Stimulated activated CD8-positive, alpha-beta memory T cell treated with anti-CD3 and anti-CD28 coated beads, Interleukin-7, amount 100 ng/mL, for 24 hours (primary cell): ENCODE measurements at regions not wholly inside any gene's neighbourhood (a gene's known extent, or its start where the extent isn't known, plus 50 kb on each side); places are given as distances from the start of the nearest gene placed in this dataset.

Source experiments
- DNase-seq: peaks from one replicate; pipeline ENCODE4 v3.0.0-alpha.2; 2020; ENCODE audit warnings: low read depth

DNA sequence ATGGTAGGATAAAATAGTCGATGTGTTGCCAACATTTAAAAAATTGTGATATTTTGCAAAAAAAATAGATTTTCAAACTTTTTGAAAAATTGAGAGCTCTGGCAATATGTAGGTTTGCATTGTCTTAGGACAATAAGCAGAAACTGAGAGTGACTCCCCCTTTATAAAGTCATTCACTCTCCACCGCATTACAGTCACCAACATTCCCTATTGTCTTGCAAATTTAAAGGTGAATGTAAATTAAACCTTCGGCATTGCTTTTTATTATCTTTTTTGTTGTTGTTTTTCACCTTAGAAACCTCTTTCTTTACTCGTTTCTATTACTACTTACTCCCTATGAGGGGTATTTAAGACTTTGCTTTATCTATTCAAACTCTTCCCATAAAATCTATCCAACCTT, 944.2 kb downstream of the DTWD2 start:
- no peak for DNase-seq

DNA sequence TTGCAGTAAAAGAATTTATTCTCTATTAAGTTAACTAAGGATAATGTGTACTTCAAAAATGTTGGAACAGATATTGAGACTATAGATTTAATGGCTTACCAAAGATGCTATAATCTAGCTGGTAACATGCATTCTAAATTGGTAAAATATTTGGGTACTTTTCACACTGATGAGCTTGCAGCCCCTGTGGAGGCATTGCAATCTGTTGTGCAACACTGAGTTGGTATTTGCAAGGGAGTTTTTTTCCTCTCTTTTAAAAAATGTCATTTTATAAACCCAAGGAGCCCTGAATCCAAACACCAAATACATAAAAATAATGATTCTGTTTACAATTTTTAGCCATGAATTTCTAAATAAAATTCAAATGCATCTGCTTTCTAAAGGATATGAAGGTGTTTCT, 944.8 kb downstream of the DTWD2 start:
- DNase-seq, result no peak

DNA sequence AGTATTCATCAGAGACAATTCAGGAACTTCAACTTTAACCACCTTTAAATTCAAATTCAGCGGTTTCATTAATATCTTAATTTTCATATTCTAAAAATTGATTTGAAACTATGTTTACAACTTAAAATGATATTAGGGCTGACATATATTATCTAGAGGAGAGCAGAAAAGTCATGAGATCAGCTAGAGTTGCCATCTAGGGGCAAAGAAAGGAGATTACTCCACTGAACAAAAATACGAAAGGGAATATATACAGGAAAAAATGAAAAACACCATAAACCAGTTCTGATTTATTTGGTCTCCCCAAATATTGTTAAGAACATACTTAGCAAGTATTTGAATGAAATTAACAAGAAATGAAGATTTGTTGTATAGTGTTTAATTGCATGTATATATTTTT, 946.3 kb downstream of the DTWD2 start:
- DNase-seq, result no peak

GRCh38 chr5:118040496-118040895, 947.9 kb downstream of the DTWD2 start:
- no peak for DNase-seq

GRCh38 chr5:118033686-118034338, 954.5 kb downstream of the DTWD2 start:
- no peak for DNase-seq

- DNase-seq, result no peak
These were observed 958.5 kb downstream of the DTWD2 start for GRCh38 chr5:118029807-118030206.

- no peak for DNase-seq
These were observed 966.3 kb downstream of the DTWD2 start for GRCh38 chr5:118022062-118022461.

GRCh38 chr5:118017536-118017935, 970.8 kb downstream of the DTWD2 start:
- no peak for DNase-seq

GRCh38 chr5:118016396-118016795, 972.0 kb downstream of the DTWD2 start:
- DNase-seq, result no peak

GRCh38 chr5:118015511-118015910, 972.8 kb downstream of the DTWD2 start:
- DNase-seq, result no peak

- DNase-seq, result no peak
These were observed 978.5 kb downstream of the DTWD2 start for GRCh38 chr5:118009741-118010297.

DNA sequence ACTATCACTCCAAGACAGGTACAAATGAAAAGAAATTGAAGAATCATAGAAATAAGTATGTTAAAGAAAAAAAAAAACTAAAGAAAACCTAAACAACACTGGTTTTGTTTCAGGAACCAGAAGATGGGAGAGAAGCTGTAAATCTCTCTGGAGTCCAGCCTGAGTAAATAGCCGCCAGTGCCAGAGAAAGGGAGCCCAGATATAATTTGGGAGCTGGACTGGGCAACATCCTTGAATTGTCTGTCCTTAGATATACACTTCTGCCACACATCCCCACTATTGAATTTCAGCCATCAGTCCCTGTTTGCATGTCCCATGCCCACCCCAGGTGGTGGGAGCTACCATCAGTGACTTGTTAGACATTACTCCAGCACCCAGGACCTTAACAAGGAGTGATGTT, 979.6 kb downstream of the DTWD2 start:
- no peak for DNase-seq

DNA sequence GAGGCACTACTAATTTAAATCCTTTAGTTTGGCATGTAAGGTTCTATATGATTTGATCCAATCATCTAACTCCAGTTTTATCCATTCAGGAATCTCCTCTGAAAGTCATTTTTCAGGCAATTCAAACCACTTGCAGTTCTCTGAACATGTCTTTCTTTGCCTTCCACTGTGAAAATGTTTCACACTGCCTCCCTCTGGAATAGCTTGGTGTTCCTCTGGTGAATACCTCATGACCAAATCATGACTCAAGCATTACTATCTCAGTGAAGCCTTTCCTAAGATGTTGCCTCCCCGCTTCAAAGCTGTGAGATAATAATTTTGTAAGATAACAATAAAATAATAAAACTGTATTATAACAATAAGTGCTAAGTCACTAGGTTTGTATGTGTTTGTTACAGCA, 981.1 kb downstream of the DTWD2 start:
- DNase-seq, result no peak

GRCh38 chr5:118006219-118006618, 982.1 kb downstream of the DTWD2 start:
- DNase-seq, result no peak

- no peak for DNase-seq
These were observed 988.3 kb downstream of the DTWD2 start for GRCh38 chr5:117999939-118000549.

- no peak for DNase-seq
These were observed 1005.7 kb downstream of the DTWD2 start for GRCh38 chr5:117982691-117983090.

GRCh38 chr5:117973785-117974184, 1014.6 kb downstream of the DTWD2 start:
- DNase-seq, result no peak

- DNase-seq, result no peak
These were observed 1032.5 kb downstream of the DTWD2 start for GRCh38 chr5:117955831-117956230.

DNA sequence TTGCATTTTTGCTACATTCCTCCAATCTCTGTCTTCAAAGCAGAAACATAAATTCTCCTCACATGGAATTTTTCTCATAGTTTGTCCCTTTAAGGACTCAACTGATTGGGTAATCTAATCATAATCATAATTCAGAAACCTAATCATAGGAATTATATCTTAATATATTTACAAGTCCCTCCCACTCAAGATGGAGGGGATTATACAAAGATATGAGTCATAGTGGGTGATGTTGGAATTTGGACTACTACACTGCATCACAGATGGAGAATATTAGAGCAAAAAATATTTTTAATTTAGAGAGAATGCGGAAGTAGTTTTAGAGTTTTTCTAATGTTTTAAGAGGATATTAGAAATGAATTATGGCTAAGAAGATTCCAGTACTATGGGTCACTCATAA, 1034.0 kb downstream of the DTWD2 start:
- no peak for DNase-seq

GRCh38 chr5:117953272-117953671, 1035.1 kb downstream of the DTWD2 start:
- no peak for DNase-seq

- DNase-seq, result no peak
These were observed 1040.5 kb downstream of the DTWD2 start for GRCh38 chr5:117947836-117948235.

DNA sequence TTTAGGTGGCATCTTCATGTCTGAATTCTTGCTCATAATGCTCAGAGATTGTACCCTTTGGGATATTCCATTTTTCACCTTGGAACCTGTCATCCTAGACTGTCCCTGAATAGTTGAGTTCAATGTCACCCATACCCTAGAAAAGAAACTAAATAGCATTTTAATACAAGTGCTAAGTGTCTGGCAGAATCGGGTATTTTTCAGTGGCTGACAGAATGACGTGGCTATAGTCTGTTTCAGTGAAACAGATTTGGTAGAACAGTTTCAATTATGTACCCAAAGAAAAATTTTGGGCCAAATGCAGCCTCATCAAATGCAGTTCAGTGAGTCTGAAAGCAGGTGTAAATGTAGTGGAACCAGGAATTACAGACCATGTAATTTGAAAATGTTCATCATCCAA, 1041.2 kb downstream of the DTWD2 start:
- DNase-seq, result no peak

GRCh38 chr5:117945258-117945657, 1043.1 kb downstream of the DTWD2 start:
- no peak for DNase-seq

DNA sequence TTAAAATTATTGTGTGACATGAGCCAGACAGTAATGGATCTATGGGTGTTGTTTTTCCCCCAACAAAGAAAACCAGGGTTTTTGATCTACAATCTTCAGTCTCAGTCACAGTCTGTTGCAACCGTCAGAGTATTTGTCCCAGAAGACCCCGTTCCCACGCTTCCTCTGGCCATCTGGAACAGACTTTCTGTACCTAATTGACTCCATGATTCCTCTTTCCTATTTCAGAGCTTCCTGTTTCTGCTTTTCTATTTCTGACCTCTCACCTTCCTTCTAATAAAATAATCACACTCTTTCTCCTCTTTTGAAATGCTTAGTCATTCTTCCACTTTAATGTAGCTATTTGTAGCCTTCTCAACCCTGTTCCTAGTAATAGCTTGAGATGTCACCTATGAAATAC, 1044.8 kb downstream of the DTWD2 start:
- DNase-seq, result no peak
